ENCODE measurements at regions not wholly inside any gene's neighbourhood (a gene's known extent, or its start where the extent isn't known, plus 50 kb on each side); places are given as distances from the start of the nearest gene placed in this dataset.

GRCh38 chr7:35418716-35419390 is 165.0 kb upstream of the TBX20 start:
- H3K27ac ChIP-seq: no peak overlapping the region
- in situ Hi-C loops (cut with MboI; ENCODE audit: low pct_ligation_motif_present in 1 of 4, low pct_unique_long_range_greater_than_20kb in 1 of 4, low sequenced_read_pairs in 3 of 4) (no loop called here), intact Hi-C loops (cut with DNase I; ENCODE audit: low total_unique reads) (no loop called here)
- no peaks in the 10 kb centered on the region for H3K9me3 ChIP-seq
- no peak overlapping the region for H3K4me3 ChIP-seq
- TF ChIP-seq POLR2AphosphoS5 (IDR thresholded peaks at IDR 0.05) (no peak), CTCF (IDR thresholded peaks at IDR 0.05) (no peak)
- WGBS, 2 donors (ENCODE audit: low coverage in 1 of 2): 17 to 86% methylated on average over 2 to 24 of the region's 24 CpGs
- no peaks in the 10 kb centered on the region for H3K36me3 ChIP-seq
- H3K4me1 ChIP-seq: no peaks in the 10 kb centered on the region
- H3K27me3 ChIP-seq: no peaks in the 10 kb centered on the region
- DNase-seq: no peak

GRCh38 chr7:35416568-35416967 is 162.7 kb upstream of the TBX20 start:
- intact Hi-C loops (cut with DNase I; ENCODE audit: low total_unique reads): no loop called here
- DNase-seq: no peak
- H3K27ac ChIP-seq: no peak overlapping the region
- no peaks in the 10 kb centered on the region for H3K27me3 ChIP-seq
- H3K9me3 ChIP-seq: no peaks in the 10 kb centered on the region
- TF ChIP-seq EP300 (IDR thresholded peaks at IDR 0.05; ENCODE audit: low read depth) (no peak), CTCF (IDR thresholded peaks at IDR 0.05) (no peak), POLR2AphosphoS5 (IDR thresholded peaks at IDR 0.05) (no peak), POLR2A (IDR thresholded peaks at IDR 0.05) (no peak)
- no peak overlapping the region for H3K4me3 ChIP-seq
- WGBS, 2 donors (ENCODE audit: low coverage in 1 of 2): 100% methylated on average over 2 of the region's 2 CpGs; no CpG with 5 or more reads in 1 of the 2 donors
- no peaks in the 10 kb centered on the region for H3K36me3 ChIP-seq
- no peaks in the 10 kb centered on the region for H3K4me1 ChIP-seq
- in situ Hi-C loops (cut with MboI; ENCODE audit: low pct_ligation_motif_present in 1 of 4, low pct_unique_long_range_greater_than_20kb in 1 of 4, low sequenced_read_pairs in 3 of 4): no loop called here

GRCh38 chr7:35415411-35415822 is 161.5 kb upstream of the TBX20 start:
- in situ Hi-C loops (cut with MboI; ENCODE audit: low pct_ligation_motif_present in 1 of 4, low pct_unique_long_range_greater_than_20kb in 1 of 4, low sequenced_read_pairs in 3 of 4) (no loop called here), intact Hi-C loops (cut with DNase I; ENCODE audit: low total_unique reads) (no loop called here)
- WGBS, 2 donors (ENCODE audit: low coverage in 1 of 2): 85% methylated on average over 6 of the region's 6 CpGs; no CpG with 5 or more reads in 1 of the 2 donors
- no peaks in the 10 kb centered on the region for H3K36me3 ChIP-seq
- H3K27ac ChIP-seq: no peak overlapping the region
- no peak for TF ChIP-seq CTCF (IDR thresholded peaks at IDR 0.05)
- no peak for TF ChIP-seq POLR2AphosphoS5 (IDR thresholded peaks at IDR 0.05)
- no peak for TF ChIP-seq POLR2A (IDR thresholded peaks at IDR 0.05)
- TF ChIP-seq EP300 (IDR thresholded peaks at IDR 0.05; ENCODE audit: low read depth): no peak
- no peaks in the 10 kb centered on the region for H3K9me3 ChIP-seq
- no peaks in the 10 kb centered on the region for H3K4me1 ChIP-seq
- H3K4me3 ChIP-seq: no peak overlapping the region
- H3K27me3 ChIP-seq: no peaks in the 10 kb centered on the region
- DNase-seq: no peak

- Histone ChIP-seq H3K36me3 (no peaks in the 10 kb centered on the region), H3K4me3 (no peak overlapping the region), H3K27ac (no peak overlapping the region), H3K4me1 (no peaks in the 10 kb centered on the region), H3K27me3 (no peaks in the 10 kb centered on the region), H3K9me3 (no peaks in the 10 kb centered on the region)
- no peak for TF ChIP-seq POLR2A (IDR thresholded peaks at IDR 0.05)
- TF ChIP-seq EP300 (IDR thresholded peaks at IDR 0.05; ENCODE audit: low read depth): no peak
- no peak for TF ChIP-seq POLR2AphosphoS5 (IDR thresholded peaks at IDR 0.05)
- no peak for TF ChIP-seq CTCF (IDR thresholded peaks at IDR 0.05)
- 55 to 69% methylated on average over 3 of the region's 3 CpGs for WGBS, 2 donors (ENCODE audit: low coverage in 1 of 2)
- no peak for DNase-seq
- intact Hi-C loops (cut with DNase I; ENCODE audit: low total_unique reads): no loop called here
- in situ Hi-C loops (cut with MboI; ENCODE audit: low pct_ligation_motif_present in 1 of 4, low pct_unique_long_range_greater_than_20kb in 1 of 4, low sequenced_read_pairs in 3 of 4): no loop called here
Measured at GRCh38 chr7:35411331-35411730, 157.4 kb upstream of the TBX20 start.

Data from transverse colon (tissue), 4 donors.